ENCODE measurements at regions not wholly inside any gene's neighbourhood (a gene's known extent, or its start where the extent isn't known, plus 50 kb on each side); places are given as distances from the start of the nearest gene placed in this dataset.

- Histone ChIP-seq H2BK20ac (ENCODE audit: low read length) (no peak overlapping the region), H4K5ac (ENCODE audit: insufficient read length, low read depth, low read length) (no peak overlapping the region), H2AFZ (ENCODE audit: low read length) (no peak overlapping the region), H3K4me3 (ENCODE audit: extremely low read depth in 1 of 4, insufficient read depth in 2 of 4, low read depth in 3 of 4, low read length in 4 of 4) (no peak overlapping the region), H3K4me2 (ENCODE audit: insufficient read depth in 1 of 2, low read depth in 2 of 2, low read length in 2 of 2) (no peak overlapping the region), H3K79me2 (ENCODE audit: control insufficient read depth in 1 of 2, insufficient read depth in 2 of 2, low read length in 2 of 2) (no peaks in the 10 kb centered on the region), H3K14ac (ENCODE audit: insufficient read length) (no peak overlapping the region), H2BK120ac (replicated peaks; ENCODE audit: low read depth, low read length) (no peak overlapping the region), H3K9me3 (ENCODE audit: insufficient read depth in 2 of 2, low read depth in 1 of 2, low read length in 1 of 2) (no peaks in the 10 kb centered on the region; a peak in 1 of 4 replicates), H3K27me3 (replicated peaks in 1 of 4; ENCODE audit: control insufficient read depth in 3 of 4, extremely low read depth in 1 of 4, insufficient read depth in 3 of 4, low read length in 3 of 4) (no peaks in the 10 kb centered on the region), H3K4ac (replicated peaks; ENCODE audit: insufficient read length, low read depth, low read length) (no peak overlapping the region), H3K4me1 (replicated peaks in 1 of 4; ENCODE audit: control insufficient read depth in 3 of 4, insufficient read depth in 4 of 4, low read length in 3 of 4) (peaks cover 0 to 4% (median 2%) of the 10 kb centered on the region in 4 experiments; a peak in 4 of 7 replicates), H2BK12ac (ENCODE audit: low read depth, low read length) (no peak overlapping the region), H4K20me1 (replicated peaks in 1 of 2; ENCODE audit: control insufficient read depth in 1 of 2, insufficient read depth in 2 of 2, low read length in 2 of 2) (no peaks in the 10 kb centered on the region), H4K91ac (replicated peaks; ENCODE audit: insufficient read length, low read length) (no peak overlapping the region), H2BK15ac (ENCODE audit: low read length) (no peak overlapping the region), H3K36me3 (ENCODE audit: control insufficient read depth in 2 of 4, insufficient read depth in 4 of 4, low read length in 3 of 4) (no peaks in the 10 kb centered on the region), H3K18ac (ENCODE audit: extremely low read depth, low read length) (no peak overlapping the region), H3K79me1 (ENCODE audit: low read depth, low read length) (no peaks in the 10 kb centered on the region), H4K8ac (ENCODE audit: extremely low read depth, insufficient read depth, low read length) (no peak overlapping the region), H2AK5ac (ENCODE audit: low read depth, low read length) (no peak overlapping the region), H3K9ac (replicated peaks in 1 of 4; ENCODE audit: extremely low read depth in 1 of 4, low read depth in 3 of 4, low read length in 3 of 4) (no peak overlapping the region), H3K23me2 (ENCODE audit: low read depth, low read length) (no peaks in the 10 kb centered on the region), H2BK5ac (ENCODE audit: low read depth, low read length) (no peak overlapping the region), H3K23ac (ENCODE audit: insufficient read length) (no peak overlapping the region), H3K27ac (ENCODE audit: low read depth, low read length) (no peak overlapping the region), H3K56ac (replicated peaks; ENCODE audit: insufficient read length, low read depth, low read length) (no peak overlapping the region)
- WGBS, 2 experiments (ENCODE audit: extremely low coverage in 1 of 2, insufficient coverage in 1 of 2, insufficient read length in 1 of 2, insufficient replicate concordance in 2 of 2, low coverage in 1 of 2, low lambda C conversion rate in 2 of 2, missing lambda C conversion rate in 1 of 2): 89% methylated on average over 4 of the region's 4 CpGs; no CpG with 5 or more reads in 1 of the 2 experiments
- DNase-seq (ENCODE audit: low read depth in 1 of 2, low spot score in 2 of 2) (no peak), FAIRE-seq (no peak)
- CTCF ChIA-PET (ENCODE audit: partially characterized antibody): interaction anchor here (1.5 kb wide), 1 partner anchor 33 kb away, joined by 4 read pairs; no protein-coding TSS in a partner anchor
- POLR2A ChIA-PET (ENCODE audit: partially characterized antibody): no interaction called here
- TF ChIP-seq SIX5 (IDR thresholded peaks at IDR 0.05; ENCODE audit: low read depth, low read length) (no peak), SAP30 (IDR thresholded peaks at IDR 0.05; ENCODE audit: insufficient read depth, insufficient replicate concordance, low read length) (no peak), SP1 (IDR thresholded peaks at IDR 0.05; ENCODE audit: low read depth, low read length) (no peak), SRF (IDR thresholded peaks at IDR 0.05; ENCODE audit: low read depth, low read length) (no peak), JUND (IDR thresholded peaks at IDR 0.05; ENCODE audit: low read length) (no peak), SP2 (IDR thresholded peaks at IDR 0.05; ENCODE audit: low read length) (no peak), YY1 (IDR thresholded peaks at IDR 0.05; ENCODE audit: low read depth, low read length) (no peak), HDAC6 (IDR thresholded peaks at IDR 0.05; ENCODE audit: low read depth, low read length) (no peak), GABPA (IDR thresholded peaks at IDR 0.05; ENCODE audit: borderline replicate concordance, insufficient read depth, low read length) (no peak), ATF2 (IDR thresholded peaks at IDR 0.05; ENCODE audit: low read length) (no peak), RAD21 (IDR thresholded peaks at IDR 0.05 in 1 of 2, conservative IDR thresholded peaks at IDR 0.05 in 1 of 2; ENCODE audit: low read depth in 2 of 2, low read length in 2 of 2) (no peak), JUN (IDR thresholded peaks at IDR 0.05; ENCODE audit: low read depth, low read length) (no peak), NANOG (IDR thresholded peaks at IDR 0.05; ENCODE audit: insufficient read depth, low read depth, low read length, poor library complexity, severe bottlenecking) (no peak)
Observed at GRCh38 chr19:30908262-30908771, 440.9 kb downstream of the TSHZ3 start.
